Retina (tissue), 1 donor: ENCODE measurements at regions not wholly inside any gene's neighbourhood (a gene's known extent, or its start where the extent isn't known, plus 50 kb on each side); places are given as distances from the start of the nearest gene placed in this dataset.
A peak's percentile ranks its signal among the peaks of the same experiment; 100 is the strongest.
"Not testable (repeated sequence)": the region's sequence is repeated elsewhere in the genome, so short reads cannot be mapped to it uniquely, and the experiment has no call there.

Experiments used
- DNase-seq: peaks from one replicate; pipeline ENCODE4 v3.0.0-alpha.2; 2016

GRCh38 chr3:8440142-8440541 is 61.5 kb upstream of the LMCD1 start:
- DNase-seq, result not testable (repeated sequence)

GRCh38 chr3:8441969-8442559 is 59.6 kb upstream of the LMCD1 start:
- peak; percentile 71 for DNase-seq

DNA sequence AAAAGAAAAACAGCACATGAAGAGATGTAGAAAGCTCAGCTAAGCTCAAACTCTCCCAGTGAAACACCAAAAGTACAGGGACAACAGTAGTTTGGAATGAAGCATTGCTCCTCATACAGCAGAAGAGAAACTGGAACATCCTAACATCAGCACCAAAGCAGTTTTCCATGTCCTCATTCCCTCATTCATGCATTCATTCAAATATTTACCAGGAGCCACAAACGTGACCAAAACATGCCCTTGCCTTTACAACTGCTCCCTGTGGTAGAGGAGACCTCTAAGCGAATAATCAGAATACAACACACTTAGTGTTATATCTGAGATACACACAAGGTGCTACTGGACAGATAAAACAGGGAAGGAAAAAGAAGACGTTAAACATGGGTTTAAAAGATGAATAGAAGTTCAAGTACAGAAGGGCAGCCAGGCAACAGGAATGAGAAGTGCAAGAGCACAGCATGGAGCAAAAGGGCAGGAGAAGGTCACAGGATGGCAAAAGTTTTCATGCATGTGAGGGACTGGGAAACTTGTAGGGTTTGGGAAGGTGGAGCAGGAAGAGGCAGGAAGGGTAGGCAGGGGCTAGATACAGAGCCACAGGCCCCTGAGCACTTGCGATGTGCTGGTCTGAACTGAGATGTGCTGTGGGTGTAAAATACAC is 58.5 kb upstream of the LMCD1 start:
- no peak for DNase-seq

- peak; percentile 87 for DNase-seq
Observed at GRCh38 chr3:8443829-8444791, 57.5 kb upstream of the LMCD1 start.

DNA sequence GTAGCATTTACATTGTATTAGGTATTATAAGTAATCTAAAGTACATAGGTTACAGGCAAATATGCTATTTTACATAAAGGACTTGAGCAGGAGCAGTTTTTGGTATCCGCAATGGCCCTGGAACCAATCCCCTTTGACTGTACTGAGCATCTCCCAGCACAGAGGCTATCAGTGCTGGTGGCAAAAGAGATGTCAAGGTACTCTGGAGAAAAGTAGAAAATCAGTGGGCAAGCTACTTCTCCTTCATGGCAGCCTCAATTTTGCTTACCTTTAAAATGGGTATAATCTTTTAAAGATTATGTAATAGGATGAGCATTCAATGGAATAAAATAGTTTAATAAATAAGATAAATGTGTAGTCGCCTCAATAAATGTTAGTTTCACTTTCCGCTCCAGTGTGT is 56.7 kb upstream of the LMCD1 start:
- DNase-seq, result no peak

- no peak for DNase-seq
Observed at GRCh38 chr3:8445861-8446260, 55.8 kb upstream of the LMCD1 start.

GRCh38 chr3:8446845-8447244 is 54.8 kb upstream of the LMCD1 start:
- no peak for DNase-seq

- no peak for DNase-seq
Observed at GRCh38 chr3:8450618-8451017, 51.0 kb upstream of the LMCD1 start.

DNA sequence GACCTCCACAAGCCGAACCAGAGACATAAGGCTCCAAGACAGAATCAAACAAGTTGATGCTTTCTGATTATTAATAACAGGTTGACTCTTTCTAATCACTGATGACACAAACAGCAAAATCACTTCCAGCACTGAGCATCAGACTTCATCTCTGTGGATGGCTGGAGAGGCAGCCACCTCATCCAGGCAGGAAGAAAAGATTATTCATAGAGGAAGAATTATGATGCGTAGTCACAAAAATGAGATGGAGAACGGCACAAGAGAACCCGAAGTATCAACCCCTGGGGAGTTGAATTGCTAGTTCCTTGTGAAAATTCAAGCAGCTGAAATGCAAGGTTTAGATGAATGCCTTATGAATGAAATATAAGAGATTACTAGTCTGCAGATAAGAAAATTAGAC is 49.9 kb upstream of the LMCD1 start:
- no peak for DNase-seq
